Prostate gland (tissue), 2 donors: ENCODE measurements at regions not wholly inside any gene's neighbourhood (a gene's known extent, or its start where the extent isn't known, plus 50 kb on each side); places are given as distances from the start of the nearest gene placed in this dataset.

ENCODE experiments used
- DNase-seq: peaks from one replicate; pipeline ENCODE4 v3.0.0-alpha.2; 2019; ENCODE audit warnings: low spot score
- H3K27ac ChIP-seq, 2 donors: fragments of 200-600 bp; sonication (generic); 2 replicates each; pipeline ENCODE4 v1.5.1; 2017 to 2019
- H3K27me3 ChIP-seq: fragments of 200-600 bp; sonication (generic); replicated peaks from 2 replicates; pipeline ENCODE4 v1.5.1; 2019; ENCODE audit not compliant: insufficient read depth
- H3K36me3 ChIP-seq, 2 donors: fragments of 200-600 bp; sonication (generic); 1 replicate in 1 of 2; 2 replicates in 1 of 2; pipeline versions ENCODE4 v1.5.1 to v1.8.1; 2017 to 2019
- H3K4me1 ChIP-seq: fragments of 200-600 bp; sonication (generic); replicated peaks from 2 replicates; pipeline ENCODE4 v1.5.1; 2019
- H3K4me3 ChIP-seq, 2 donors: fragments of 200-600 bp; sonication (generic); 2 replicates each; pipeline ENCODE4 v1.5.1; 2017 to 2019
- H3K9me3 ChIP-seq: fragments of 200-600 bp; sonication (generic); 2 replicates; pipeline ENCODE4 v1.5.1; 2017
- POLR2A ChIP-seq: fragments of 450-650 bp; IDR thresholded peaks from one replicate; pipeline ENCODE4 v1.6.1; 2016; ENCODE audit warnings: antibody characterized with exemption, mild to moderate bottlenecking
- POLR2AphosphoS5 ChIP-seq: sonication (generic); formaldehyde crosslinking; IDR thresholded peaks from one replicate; pipeline ENCODE4 v1.6.1; 2017; ENCODE audit warnings: antibody characterized with exemption
- WGBS: methylation state at CpG from one replicate; pipeline ENCODE4 v1.1.5; 2018; 5-methylcytosine and 5-hydroxymethylcytosine counted together
- intact Hi-C: fragments of 100-400 bp; cut with DNase I; formaldehyde crosslinking; loops from one replicate; pipeline ENCODE4 v1.14.2; 2022
- TF ChIP-seq, protein P1 (sequence below), 4 experiments: fragments of 200-600 bp in 2 of 4; fragments of 450-650 bp in 2 of 4; sonication (generic) in 2 of 4; IDR thresholded peaks; 1 replicate in 3 of 4; 2 replicates in 1 of 4; pipeline ENCODE4 v1.5.1; 2016 to 2019; ENCODE audit warnings: antibody characterized with exemption in 4 of 4, mild to moderate bottlenecking in 2 of 4, moderate library complexity in 2 of 4

DNA sequence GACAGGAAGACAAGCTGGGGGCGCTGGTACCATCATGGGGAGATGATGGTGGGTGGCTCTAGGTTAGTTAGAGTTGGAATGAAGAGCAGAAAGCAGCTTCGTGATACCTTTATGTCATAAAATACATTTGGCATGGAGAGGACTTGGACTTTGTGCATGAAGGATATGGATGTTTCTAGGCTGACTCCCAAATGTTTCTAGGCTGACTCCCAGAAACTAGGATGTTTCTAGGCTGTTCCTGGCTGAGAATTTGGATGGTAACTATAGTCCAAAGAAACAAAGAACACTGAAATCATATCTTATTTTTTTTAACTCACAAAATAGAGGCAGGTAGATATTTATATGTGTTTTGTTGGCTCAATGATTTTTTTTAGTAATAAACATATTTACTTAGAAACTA is 89.4 kb upstream of the VPREB1 start:
- Histone ChIP-seq H3K4me1 (no peaks in the 10 kb centered on the region), H3K27me3 (peaks cover under 1% of the 10 kb centered on the region), H3K4me3 (no peak overlapping the region), H3K9me3 (no peaks in the 10 kb centered on the region), H3K36me3 (no peaks in the 10 kb centered on the region), H3K27ac (no peak overlapping the region)
- no peak for TF ChIP-seq POLR2A
- no peak for TF ChIP-seq POLR2AphosphoS5
- TF ChIP-seq, protein P1, sequence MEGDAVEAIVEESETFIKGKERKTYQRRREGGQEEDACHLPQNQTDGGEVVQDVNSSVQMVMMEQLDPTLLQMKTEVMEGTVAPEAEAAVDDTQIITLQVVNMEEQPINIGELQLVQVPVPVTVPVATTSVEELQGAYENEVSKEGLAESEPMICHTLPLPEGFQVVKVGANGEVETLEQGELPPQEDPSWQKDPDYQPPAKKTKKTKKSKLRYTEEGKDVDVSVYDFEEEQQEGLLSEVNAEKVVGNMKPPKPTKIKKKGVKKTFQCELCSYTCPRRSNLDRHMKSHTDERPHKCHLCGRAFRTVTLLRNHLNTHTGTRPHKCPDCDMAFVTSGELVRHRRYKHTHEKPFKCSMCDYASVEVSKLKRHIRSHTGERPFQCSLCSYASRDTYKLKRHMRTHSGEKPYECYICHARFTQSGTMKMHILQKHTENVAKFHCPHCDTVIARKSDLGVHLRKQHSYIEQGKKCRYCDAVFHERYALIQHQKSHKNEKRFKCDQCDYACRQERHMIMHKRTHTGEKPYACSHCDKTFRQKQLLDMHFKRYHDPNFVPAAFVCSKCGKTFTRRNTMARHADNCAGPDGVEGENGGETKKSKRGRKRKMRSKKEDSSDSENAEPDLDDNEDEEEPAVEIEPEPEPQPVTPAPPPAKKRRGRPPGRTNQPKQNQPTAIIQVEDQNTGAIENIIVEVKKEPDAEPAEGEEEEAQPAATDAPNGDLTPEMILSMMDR (IDR thresholded peaks at IDR 0.05) = no peak
- DNase-seq = no peak
- 39% methylated on average over 2 of the region's 2 CpGs for WGBS
- intact Hi-C loops = no loop called here

DNA sequence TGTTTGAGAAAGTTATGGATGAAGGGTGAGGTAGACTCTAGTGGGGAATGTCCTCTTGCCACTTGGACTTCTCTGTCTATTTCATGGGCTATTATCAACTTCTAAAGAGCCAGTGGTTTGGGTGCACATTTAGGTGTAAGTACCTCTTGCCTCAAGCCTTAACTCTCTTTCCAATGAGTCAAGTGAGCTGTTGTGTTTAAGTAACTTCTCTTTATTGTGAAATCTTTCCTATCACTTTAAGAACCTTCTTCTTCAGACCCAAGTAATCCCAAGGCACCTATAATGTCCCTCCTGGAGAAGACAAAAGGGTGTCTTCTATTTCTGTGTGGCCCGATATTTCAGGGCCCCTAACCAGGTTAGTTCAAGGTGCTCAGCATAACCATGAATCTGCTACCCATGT is 90.5 kb upstream of the VPREB1 start:
- H3K36me3 ChIP-seq = no peaks in the 10 kb centered on the region
- no peak overlapping the region for H3K27ac ChIP-seq
- DNase-seq = no peak
- intact Hi-C loops = no loop called here
- H3K9me3 ChIP-seq = no peaks in the 10 kb centered on the region
- H3K27me3 ChIP-seq = peaks cover 2% of the 10 kb centered on the region
- 70% methylated on average over 1 of the region's 1 CpG for WGBS
- H3K4me1 ChIP-seq = no peaks in the 10 kb centered on the region
- no peak overlapping the region for H3K4me3 ChIP-seq
- TF ChIP-seq, protein P1 (IDR thresholded peaks at IDR 0.05) = no peak
- TF ChIP-seq POLR2AphosphoS5 = no peak
- TF ChIP-seq POLR2A = no peak

DNA sequence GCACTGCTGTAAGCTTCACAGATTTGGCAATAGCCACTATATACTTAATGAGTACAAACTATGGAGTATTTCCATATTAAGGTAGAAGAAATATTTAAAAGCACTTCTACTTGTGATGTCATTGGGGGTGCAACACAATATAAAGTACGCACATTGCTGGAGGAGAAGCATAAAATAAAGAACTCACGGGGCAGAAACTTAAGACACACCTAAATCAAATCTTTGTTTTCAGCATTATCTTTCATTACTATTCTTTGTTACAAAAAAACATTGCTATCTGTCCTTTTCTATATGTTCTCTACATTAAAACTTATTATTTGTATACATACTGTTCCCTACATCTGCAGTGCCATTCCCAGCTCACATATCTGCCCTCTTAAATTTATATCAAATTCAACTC is 93.3 kb upstream of the VPREB1 start:
- H3K9me3 ChIP-seq = no peaks in the 10 kb centered on the region
- intact Hi-C loops = no loop called here
- no peak overlapping the region for H3K4me3 ChIP-seq
- peaks cover 2% of the 10 kb centered on the region for H3K27me3 ChIP-seq
- no peak for DNase-seq
- no peaks in the 10 kb centered on the region for H3K4me1 ChIP-seq
- WGBS = 82% methylated on average over 2 of the region's 2 CpGs
- no peak overlapping the region for H3K27ac ChIP-seq
- TF ChIP-seq, protein P1 (IDR thresholded peaks at IDR 0.05) = no peak
- TF ChIP-seq POLR2A (no peak), POLR2AphosphoS5 (no peak)
- H3K36me3 ChIP-seq = no peaks in the 10 kb centered on the region

DNA sequence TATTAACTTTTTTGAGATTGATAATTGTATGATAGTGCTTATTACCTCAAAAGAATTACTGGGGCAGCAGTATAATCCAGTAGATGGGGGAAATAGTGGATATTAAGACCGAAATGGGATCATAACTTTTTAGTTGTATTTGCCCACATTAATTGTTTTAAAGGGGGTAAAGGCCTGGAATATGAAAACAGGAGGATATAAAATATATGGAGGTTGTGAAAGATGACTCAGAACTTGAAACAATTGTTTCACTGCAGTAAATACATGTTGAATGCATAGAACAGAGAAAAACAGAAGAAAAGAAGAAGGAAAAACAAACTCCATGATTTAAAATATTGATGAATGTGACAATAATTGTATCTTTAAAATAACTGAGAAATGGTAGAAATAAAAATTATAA is 94.1 kb upstream of the VPREB1 start:
- Histone ChIP-seq H3K36me3 (no peaks in the 10 kb centered on the region), H3K9me3 (no peaks in the 10 kb centered on the region), H3K27ac (no peak overlapping the region), H3K4me3 (no peak overlapping the region), H3K4me1 (no peaks in the 10 kb centered on the region), H3K27me3 (peaks cover 2% of the 10 kb centered on the region)
- intact Hi-C loops = no loop called here
- WGBS = 60% methylated on average over 1 of the region's 1 CpG
- no peak for DNase-seq
- TF ChIP-seq, protein P1 (IDR thresholded peaks at IDR 0.05) = no peak
- no peak for TF ChIP-seq POLR2AphosphoS5
- no peak for TF ChIP-seq POLR2A

DNA sequence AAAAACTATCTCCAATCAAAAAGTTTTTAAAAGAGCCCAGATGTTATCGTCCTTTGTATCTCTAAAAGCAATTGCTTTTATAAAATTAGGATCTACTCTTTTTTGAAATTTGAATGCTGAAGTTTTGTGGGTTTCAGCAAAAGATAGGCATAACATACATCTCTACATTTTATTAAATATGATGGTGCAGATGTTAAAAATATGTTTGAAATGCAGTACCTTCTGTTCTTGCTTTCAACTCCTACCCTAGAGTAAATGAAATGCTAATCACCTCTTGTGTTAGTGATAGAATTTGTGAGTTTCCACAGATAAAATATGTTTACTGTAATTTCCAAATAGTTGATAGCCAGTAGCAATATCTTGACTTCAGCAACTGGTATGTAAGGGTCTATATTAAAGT is 95.7 kb upstream of the VPREB1 start:
- no peak for TF ChIP-seq POLR2AphosphoS5
- TF ChIP-seq, protein P1 (IDR thresholded peaks at IDR 0.05) = no peak
- no peak for TF ChIP-seq POLR2A
- Histone ChIP-seq H3K4me3 (no peak overlapping the region), H3K27ac (no peak overlapping the region), H3K9me3 (no peaks in the 10 kb centered on the region), H3K36me3 (no peaks in the 10 kb centered on the region), H3K4me1 (no peaks in the 10 kb centered on the region), H3K27me3 (peaks cover 2% of the 10 kb centered on the region)
- DNase-seq = no peak
- intact Hi-C loops = no loop called here
- WGBS = 56% methylated on average over 1 of the region's 1 CpG
